Caco-2 (cell line): ENCODE measurements at regions not wholly inside any gene's neighbourhood (a gene's known extent, or its start where the extent isn't known, plus 50 kb on each side); places are given as distances from the start of the nearest gene placed in this dataset.

Experiments used
- BruUV-seq: library from RNA; stranded (reverse); fragments of 400-500 nt; replicated peaks from 2 replicates; lab custom pipeline; 2021; lab: Mats Ljungman, UMichigan
- CTCF ChIA-PET: fragments of 300-600 bp; sonication (Branson Sonifier 250); formaldehyde crosslinking; loops from one replicate; lab custom pipeline; 2022; ENCODE audit warnings: antibody characterized with exemption; lab: Charles Lee
- POLR2A ChIA-PET: fragments of 300-600 bp; sonication (Branson Sonifier 250); formaldehyde crosslinking; loops from one replicate; lab custom pipeline; 2022; ENCODE audit warnings: antibody characterized with exemption; lab: Charles Lee
- DNase-seq, 2 experiments: peaks; one replicate each; pipeline versions ENCODE4 v3.0.0 to v3.0.0-alpha.2; 2020 to 2022
- H3K27me3 ChIP-seq: replicated peaks from 2 replicates; pipeline ENCODE4 v1.6.0; 2011; ENCODE audit warnings: low read length; ENCODE audit not compliant: control insufficient read depth, insufficient read depth
- H3K36me3 ChIP-seq: 2 replicates; pipeline ENCODE4 v1.5.1; 2011; ENCODE audit warnings: low read length; ENCODE audit not compliant: control insufficient read depth, insufficient read depth
- H3K4me1 ChIP-seq: fragments of 250-450 bp; sonication (Bioruptor Pico); 2 replicates; pipeline ENCODE4 v1.5.1; 2020; ENCODE audit warnings: mild to moderate bottlenecking
- H3K4me3 ChIP-seq: 2 replicates; pipeline ENCODE4 v1.5.1; 2011; ENCODE audit warnings: low read depth, mild to moderate bottlenecking, control low read depth, low read length
- H3K9me3 ChIP-seq: fragments of 250-450 bp; sonication (Bioruptor Pico); 2 replicates; pipeline ENCODE4 v1.5.1; 2020; ENCODE audit warnings: mild to moderate bottlenecking, moderate library complexity
- H3K27ac Mint-ChIP-seq: one replicate; pipeline ENCODE4 v1.8.0; 2022; ENCODE audit warnings: mixed read lengths; ENCODE audit not compliant: unreplicated experiment
- H3K27me3 Mint-ChIP-seq: one replicate; pipeline ENCODE4 v1.8.0; 2022; ENCODE audit warnings: mixed read lengths; ENCODE audit not compliant: insufficient read depth, unreplicated experiment
- H3K36me3 Mint-ChIP-seq: one replicate; pipeline ENCODE4 v1.8.0; 2022; ENCODE audit warnings: mild to moderate bottlenecking, mixed read lengths; ENCODE audit not compliant: insufficient read depth, unreplicated experiment
- H3K4me1 Mint-ChIP-seq: one replicate; pipeline ENCODE4 v1.8.0; 2022; ENCODE audit warnings: low read depth, mixed read lengths; ENCODE audit not compliant: unreplicated experiment
- H3K4me3 Mint-ChIP-seq: one replicate; pipeline ENCODE4 v1.8.0; 2022; ENCODE audit warnings: mild to moderate bottlenecking, moderate library complexity, mixed read lengths; ENCODE audit not compliant: unreplicated experiment
- H3K9me3 Mint-ChIP-seq: one replicate; pipeline ENCODE4 v1.8.0; 2022; ENCODE audit warnings: mixed read lengths; ENCODE audit not compliant: unreplicated experiment
- intact Hi-C: fragments of 100-400 bp; cut with micrococcal nuclease; formaldehyde crosslinking; loops from one replicate; pipeline ENCODE4 v1.10.0; 2022; ENCODE audit not compliant: unreplicated experiment
- TF ChIP-seq, protein P1 (sequence below), 2 experiments: fragments of 200-600 bp in 1 of 2; IDR thresholded peaks; 1 replicate in 1 of 2; 2 replicates in 1 of 2; pipeline versions ENCODE4 v1.5.1 to v1.8.0; 2011 to 2022; ENCODE audit warnings: antibody characterized with exemption in 1 of 2, control low read depth in 1 of 2, inconsistent platforms in 1 of 2, low read depth in 1 of 2, low read length in 1 of 2, mild to moderate bottlenecking in 1 of 2, moderate library complexity in 1 of 2; ENCODE audit not compliant: insufficient read depth in 1 of 2, severe bottlenecking in 1 of 2, unreplicated experiment in 1 of 2

DNA sequence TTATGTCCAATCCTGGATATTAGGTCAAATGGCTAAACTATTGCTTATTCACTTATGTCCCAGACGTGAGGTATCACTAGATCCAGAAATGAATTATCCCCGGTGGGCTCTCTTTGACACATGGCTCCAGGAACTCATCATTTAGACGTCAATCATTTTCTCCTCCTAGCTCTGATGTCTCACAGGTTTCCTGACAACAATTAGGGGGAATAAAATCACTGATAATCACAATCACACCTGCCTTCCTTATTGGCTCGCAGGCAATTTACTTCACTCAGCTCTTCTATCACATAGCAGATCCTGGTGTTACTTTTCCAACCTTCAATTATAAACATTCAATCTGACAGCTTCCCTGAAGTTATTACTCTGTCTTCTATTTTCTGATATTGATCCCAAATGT, 634.0 kb upstream of the TENM4 start:
- Histone ChIP-seq H3K4me3 (no peak overlapping the region), H3K9me3 (no peaks in the 10 kb centered on the region), H3K27me3 (no peaks in the 10 kb centered on the region), H3K36me3 (no peaks in the 10 kb centered on the region), H3K4me1 (no peaks in the 10 kb centered on the region)
- intact Hi-C loops, result no loop called here
- ChIA-PET POLR2A (no interaction called here), CTCF (no interaction called here)
- Mint-ChIP-seq H3K4me3 (no peak overlapping the region), H3K27me3 (no peaks in the 10 kb centered on the region), H3K4me1 (no peaks in the 10 kb centered on the region), H3K27ac (no peak overlapping the region), H3K9me3 (no peaks in the 10 kb centered on the region), H3K36me3 (no peaks in the 10 kb centered on the region)
- BruUV-seq, result no TSS peak
- TF ChIP-seq, protein P1, sequence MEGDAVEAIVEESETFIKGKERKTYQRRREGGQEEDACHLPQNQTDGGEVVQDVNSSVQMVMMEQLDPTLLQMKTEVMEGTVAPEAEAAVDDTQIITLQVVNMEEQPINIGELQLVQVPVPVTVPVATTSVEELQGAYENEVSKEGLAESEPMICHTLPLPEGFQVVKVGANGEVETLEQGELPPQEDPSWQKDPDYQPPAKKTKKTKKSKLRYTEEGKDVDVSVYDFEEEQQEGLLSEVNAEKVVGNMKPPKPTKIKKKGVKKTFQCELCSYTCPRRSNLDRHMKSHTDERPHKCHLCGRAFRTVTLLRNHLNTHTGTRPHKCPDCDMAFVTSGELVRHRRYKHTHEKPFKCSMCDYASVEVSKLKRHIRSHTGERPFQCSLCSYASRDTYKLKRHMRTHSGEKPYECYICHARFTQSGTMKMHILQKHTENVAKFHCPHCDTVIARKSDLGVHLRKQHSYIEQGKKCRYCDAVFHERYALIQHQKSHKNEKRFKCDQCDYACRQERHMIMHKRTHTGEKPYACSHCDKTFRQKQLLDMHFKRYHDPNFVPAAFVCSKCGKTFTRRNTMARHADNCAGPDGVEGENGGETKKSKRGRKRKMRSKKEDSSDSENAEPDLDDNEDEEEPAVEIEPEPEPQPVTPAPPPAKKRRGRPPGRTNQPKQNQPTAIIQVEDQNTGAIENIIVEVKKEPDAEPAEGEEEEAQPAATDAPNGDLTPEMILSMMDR (IDR thresholded peaks at IDR 0.05; ENCODE audit: insufficient read depth in 1 of 2, low read depth in 1 of 2, low read length in 1 of 2, severe bottlenecking in 1 of 2, unreplicated experiment in 1 of 2), result no peak
- no peak for DNase-seq

DNA sequence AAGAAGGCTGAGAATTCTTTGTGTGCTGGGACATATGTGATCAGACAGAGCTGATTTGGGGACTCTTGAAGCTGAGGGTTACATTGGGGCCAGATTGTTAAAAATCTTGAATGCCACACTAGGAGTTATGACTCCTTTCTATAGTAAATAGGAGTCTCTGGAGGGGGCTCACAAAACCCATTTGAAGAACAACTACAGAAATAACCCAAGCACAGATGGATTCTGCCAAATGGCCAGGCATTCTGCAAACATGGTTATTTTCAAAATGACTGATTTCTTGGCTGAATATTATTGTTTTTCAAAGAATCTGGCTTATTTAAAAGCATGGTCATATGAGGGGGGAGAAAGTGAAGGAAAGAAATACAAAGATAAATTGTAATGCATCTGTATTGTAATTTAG, 625.5 kb upstream of the TENM4 start:
- Mint-ChIP-seq H3K9me3 (no peaks in the 10 kb centered on the region), H3K4me3 (no peak overlapping the region), H3K27ac (no peak overlapping the region), H3K4me1 (no peaks in the 10 kb centered on the region), H3K36me3 (no peaks in the 10 kb centered on the region), H3K27me3 (peaks cover 3% of the 10 kb centered on the region)
- BruUV-seq, result no TSS peak
- Histone ChIP-seq H3K36me3 (no peaks in the 10 kb centered on the region), H3K9me3 (no peaks in the 10 kb centered on the region), H3K4me3 (no peak overlapping the region), H3K27me3 (no peaks in the 10 kb centered on the region), H3K4me1 (no peaks in the 10 kb centered on the region)
- ChIA-PET CTCF (no interaction called here), POLR2A (no interaction called here)
- no peak for DNase-seq
- intact Hi-C loops, result no loop called here
- TF ChIP-seq, protein P1 (IDR thresholded peaks at IDR 0.05; ENCODE audit: insufficient read depth in 1 of 2, low read depth in 1 of 2, low read length in 1 of 2, severe bottlenecking in 1 of 2, unreplicated experiment in 1 of 2), result no peak

DNA sequence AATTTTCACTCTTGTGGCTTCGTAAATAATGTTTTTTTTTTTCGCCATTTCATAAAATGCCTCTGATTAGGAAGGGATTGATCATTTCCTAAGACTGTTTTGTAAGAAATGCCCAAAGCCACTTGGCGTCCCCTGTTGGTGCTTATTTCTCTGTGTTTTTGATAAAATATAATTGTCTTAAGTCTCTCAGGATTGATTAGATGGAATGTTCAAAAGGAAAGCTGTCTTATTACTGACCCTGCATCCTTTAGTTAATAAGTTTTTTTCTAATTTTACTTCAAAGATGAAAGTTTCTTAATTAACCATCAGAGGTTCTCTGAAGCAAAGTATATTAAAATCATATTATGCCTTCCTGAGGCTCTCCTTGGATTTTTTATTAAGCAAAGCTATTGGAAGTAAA, 624.3 kb upstream of the TENM4 start:
- Histone ChIP-seq H3K4me3 (no peak overlapping the region), H3K9me3 (no peaks in the 10 kb centered on the region), H3K36me3 (no peaks in the 10 kb centered on the region), H3K4me1 (no peaks in the 10 kb centered on the region), H3K27me3 (no peaks in the 10 kb centered on the region)
- H3K27me3 Mint-ChIP-seq, result peaks cover 6% of the 10 kb centered on the region
- BruUV-seq, result no TSS peak
- TF ChIP-seq, protein P1 (IDR thresholded peaks at IDR 0.05; ENCODE audit: insufficient read depth in 1 of 2, low read depth in 1 of 2, low read length in 1 of 2, severe bottlenecking in 1 of 2, unreplicated experiment in 1 of 2), result no peak
- CTCF ChIA-PET, result no interaction called here
- no peaks in the 10 kb centered on the region for H3K4me1 Mint-ChIP-seq
- no peak for DNase-seq
- no peaks in the 10 kb centered on the region for H3K9me3 Mint-ChIP-seq
- H3K27ac Mint-ChIP-seq, result no peak overlapping the region
- intact Hi-C loops, result no loop called here
- POLR2A ChIA-PET, result no interaction called here
- no peak overlapping the region for H3K4me3 Mint-ChIP-seq
- no peaks in the 10 kb centered on the region for H3K36me3 Mint-ChIP-seq
